HL-60 (cell line): ENCODE measurements at regions not wholly inside any gene's neighbourhood (a gene's known extent, or its start where the extent isn't known, plus 50 kb on each side); places are given as distances from the start of the nearest gene placed in this dataset.

Source experiments
- CTCF ChIP-seq: IDR thresholded peaks from one replicate; pipeline ENCODE4 v1.5.1; 2011; ENCODE audit warnings: low read length, control low read depth, inconsistent platforms; ENCODE audit not compliant: insufficient read depth
- POLR2AphosphoS5 ChIP-seq: IDR thresholded peaks from 2 replicates; pipeline ENCODE4 v1.6.1; 2012; ENCODE audit warnings: low read depth
- REST ChIP-seq: IDR thresholded peaks from 2 replicates; pipeline ENCODE4 v1.6.1; 2012; ENCODE audit warnings: low read depth; ENCODE audit not compliant: insufficient replicate concordance
- SPI1 ChIP-seq: IDR thresholded peaks from 2 replicates; pipeline ENCODE4 v1.6.1; 2012; ENCODE audit warnings: low read depth, mild to moderate bottlenecking, borderline replicate concordance

- no peak for TF ChIP-seq CTCF
- no peak for TF ChIP-seq POLR2AphosphoS5
- TF ChIP-seq REST, result no peak
- no peak for TF ChIP-seq SPI1
These were observed 215.4 kb upstream of the NAV3 start for GRCh38 chr12:77615332-77615731.
